SU-DHL-6 (cell line): ENCODE measurements at regions not wholly inside any gene's neighbourhood (a gene's known extent, or its start where the extent isn't known, plus 50 kb on each side); places are given as distances from the start of the nearest gene placed in this dataset.

Experiments used
- CTCF ChIP-seq: fragments of 200-600 bp; sonication (generic); IDR thresholded peaks from one replicate; pipeline ENCODE4 v1.5.1; 2017; ENCODE audit warnings: antibody characterized with exemption, mild to moderate bottlenecking, low read length, moderate library complexity; ENCODE audit not compliant: insufficient read depth, poor library complexity, severe bottlenecking
- EZH2phosphoT487 ChIP-seq: fragments of 200-600 bp; sonication (generic), shearing (Covaris generic); conservative IDR thresholded peaks from 2 replicates; pipeline ENCODE4 v1.6.1; 2018; ENCODE audit warnings: mild to moderate bottlenecking, antibody characterized with exemption, low read length, moderate library complexity, mixed read lengths

- no peak for TF ChIP-seq CTCF
- TF ChIP-seq EZH2phosphoT487: no peak
These were observed 419.2 kb downstream of the BUD13 start for GRCh38 chr11:116353589-116353988.
